Hepatocyte (in vitro differentiated cells): ENCODE measurements at regions not wholly inside any gene's neighbourhood (a gene's known extent, or its start where the extent isn't known, plus 50 kb on each side); places are given as distances from the start of the nearest gene placed in this dataset.

Experiments
- EZH2 ChIP-seq: fragments of 200-600 bp; sonication (generic); IDR thresholded peaks from 2 replicates; pipeline ENCODE4 v1.6.1; 2016; ENCODE audit warnings: antibody characterized with exemption, mild to moderate bottlenecking, borderline replicate concordance
- TF ChIP-seq, protein P1 (sequence below): fragments of 200-600 bp; sonication (generic); IDR thresholded peaks from 2 replicates; pipeline ENCODE4 v1.5.1; 2016; ENCODE audit warnings: antibody characterized with exemption, mild to moderate bottlenecking; ENCODE audit not compliant: poor library complexity

DNA sequence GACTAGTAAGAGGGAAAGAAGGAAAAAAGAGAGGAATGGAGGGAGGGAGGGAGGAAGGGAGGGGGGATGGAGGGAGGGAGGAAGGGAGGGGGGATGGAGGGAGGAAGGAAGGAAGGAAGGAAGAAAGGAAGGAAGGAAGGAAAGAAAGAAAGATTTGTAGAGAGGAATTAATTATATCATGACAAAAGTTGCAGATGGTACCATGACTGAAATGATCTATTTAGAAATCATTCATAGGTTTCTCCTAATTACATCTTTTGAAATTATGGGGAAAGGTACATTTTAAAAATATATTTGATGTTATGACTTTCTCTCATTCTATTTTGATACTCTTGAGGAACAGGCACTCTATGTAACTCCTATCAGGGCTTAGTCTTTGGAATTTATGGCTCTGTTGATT, 236.2 kb upstream of the BTG1 start:
- TF ChIP-seq, protein P1, sequence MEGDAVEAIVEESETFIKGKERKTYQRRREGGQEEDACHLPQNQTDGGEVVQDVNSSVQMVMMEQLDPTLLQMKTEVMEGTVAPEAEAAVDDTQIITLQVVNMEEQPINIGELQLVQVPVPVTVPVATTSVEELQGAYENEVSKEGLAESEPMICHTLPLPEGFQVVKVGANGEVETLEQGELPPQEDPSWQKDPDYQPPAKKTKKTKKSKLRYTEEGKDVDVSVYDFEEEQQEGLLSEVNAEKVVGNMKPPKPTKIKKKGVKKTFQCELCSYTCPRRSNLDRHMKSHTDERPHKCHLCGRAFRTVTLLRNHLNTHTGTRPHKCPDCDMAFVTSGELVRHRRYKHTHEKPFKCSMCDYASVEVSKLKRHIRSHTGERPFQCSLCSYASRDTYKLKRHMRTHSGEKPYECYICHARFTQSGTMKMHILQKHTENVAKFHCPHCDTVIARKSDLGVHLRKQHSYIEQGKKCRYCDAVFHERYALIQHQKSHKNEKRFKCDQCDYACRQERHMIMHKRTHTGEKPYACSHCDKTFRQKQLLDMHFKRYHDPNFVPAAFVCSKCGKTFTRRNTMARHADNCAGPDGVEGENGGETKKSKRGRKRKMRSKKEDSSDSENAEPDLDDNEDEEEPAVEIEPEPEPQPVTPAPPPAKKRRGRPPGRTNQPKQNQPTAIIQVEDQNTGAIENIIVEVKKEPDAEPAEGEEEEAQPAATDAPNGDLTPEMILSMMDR: no peak
- TF ChIP-seq EZH2: no peak
